Neuronal stem cell (in vitro differentiated cells): ENCODE measurements at regions not wholly inside any gene's neighbourhood (a gene's known extent, or its start where the extent isn't known, plus 50 kb on each side); places are given as distances from the start of the nearest gene placed in this dataset.

Experiments
- DNase-seq: peaks from one replicate; pipeline ENCODE4 v3.0.0-alpha.2; 2013; ENCODE audit warnings: low spot score
- H2AFZ ChIP-seq: one replicate; pipeline ENCODE4 v1.6.1; 2013; ENCODE audit warnings: mild to moderate bottlenecking, low read length, inconsistent platforms
- H2AK5ac ChIP-seq: 2 replicates; pipeline ENCODE4 v1.6.1; 2013; ENCODE audit warnings: low read depth, mild to moderate bottlenecking, inconsistent platforms, low read length, moderate library complexity, mixed read lengths
- H2BK120ac ChIP-seq: 2 replicates; pipeline ENCODE4 v1.6.1; 2013; ENCODE audit warnings: low read depth, mild to moderate bottlenecking, inconsistent platforms, low read length, moderate library complexity, mixed read lengths
- H2BK12ac ChIP-seq: one replicate; pipeline ENCODE4 v1.6.1; 2013; ENCODE audit warnings: low read length, inconsistent platforms
- H2BK15ac ChIP-seq: 2 replicates; pipeline ENCODE4 v1.6.1; 2013; ENCODE audit warnings: mild to moderate bottlenecking, low read length, inconsistent platforms, mixed read lengths
- H2BK5ac ChIP-seq: one replicate; pipeline ENCODE4 v1.6.1; 2013; ENCODE audit warnings: inconsistent platforms, mild to moderate bottlenecking, low read length, moderate library complexity
- H3K14ac ChIP-seq: one replicate; pipeline ENCODE4 v1.6.1; 2013; ENCODE audit warnings: low read length, inconsistent platforms
- H3K18ac ChIP-seq: 2 replicates; pipeline ENCODE4 v1.6.1; 2013; ENCODE audit warnings: low read length, inconsistent platforms
- H3K23ac ChIP-seq: 2 replicates; pipeline ENCODE4 v1.6.1; 2013; ENCODE audit warnings: low read depth, mild to moderate bottlenecking, mixed read lengths, low read length, inconsistent platforms; ENCODE audit not compliant: poor library complexity
- H3K27ac ChIP-seq: replicated peaks from 3 replicates; pipeline ENCODE4 v1.5.1; 2013; ENCODE audit warnings: low read length, inconsistent platforms
- H3K27me3 ChIP-seq, 3 experiments: 2 replicates each; pipeline ENCODE4 v1.6.1; 2013; ENCODE audit warnings: low read length in 3 of 3, mild to moderate bottlenecking in 2 of 3, inconsistent platforms in 1 of 3, low read depth in 1 of 3, mixed read lengths in 1 of 3, moderate library complexity in 1 of 3; ENCODE audit not compliant: control insufficient read depth in 3 of 3, insufficient read depth in 3 of 3
- H3K36me3 ChIP-seq, 2 donors: replicated peaks in 1 of 2; 2 replicates each; pipeline ENCODE4 v1.6.1; 2013; ENCODE audit warnings: low read length in 2 of 2; ENCODE audit not compliant: control insufficient read depth in 2 of 2, insufficient read depth in 2 of 2
- H3K4ac ChIP-seq: 2 replicates; pipeline ENCODE4 v1.6.1; 2013; ENCODE audit warnings: inconsistent platforms, mild to moderate bottlenecking, low read length, moderate library complexity
- H3K4me1 ChIP-seq, 2 donors: 1 replicate in 1 of 2; 2 replicates in 1 of 2; pipeline ENCODE4 v1.6.1; 2013; ENCODE audit warnings: low read length in 2 of 2, low read depth in 1 of 2; ENCODE audit not compliant: control insufficient read depth in 2 of 2, insufficient read depth in 1 of 2
- H3K4me2 ChIP-seq: one replicate; pipeline ENCODE4 v1.6.1; 2013; ENCODE audit warnings: mild to moderate bottlenecking, low read length, inconsistent platforms; ENCODE audit not compliant: insufficient read depth, poor library complexity, severe bottlenecking
- H3K4me3 ChIP-seq, 2 donors: 2 replicates each; pipeline ENCODE4 v1.5.1; 2013; ENCODE audit warnings: low read length in 2 of 2, mild to moderate bottlenecking in 2 of 2, inconsistent platforms in 1 of 2, moderate library complexity in 1 of 2
- H3K79me1 ChIP-seq: one replicate; pipeline ENCODE4 v1.6.1; 2013; ENCODE audit warnings: low read depth, mild to moderate bottlenecking, inconsistent platforms, low read length, moderate library complexity
- H3K9ac ChIP-seq: one replicate; pipeline ENCODE4 v1.6.1; 2013; ENCODE audit warnings: mild to moderate bottlenecking, low read depth, low read length, inconsistent platforms; ENCODE audit not compliant: poor library complexity
- H3K9me3 ChIP-seq, 2 donors: replicated peaks in 1 of 2; 2 replicates each; pipeline versions ENCODE3 to v1.6.1; 2013; ENCODE audit warnings: low read length in 2 of 2, mild to moderate bottlenecking in 2 of 2, inconsistent platforms in 1 of 2, low read depth in 1 of 2, mixed read lengths in 1 of 2, moderate library complexity in 1 of 2; ENCODE audit not compliant: control insufficient read depth in 2 of 2, insufficient read depth in 1 of 2
- H4K8ac ChIP-seq: one replicate; pipeline ENCODE4 v1.6.1; 2013; ENCODE audit warnings: low read depth, mild to moderate bottlenecking, inconsistent platforms, low read length, moderate library complexity
- H4K91ac ChIP-seq: one replicate; pipeline ENCODE4 v1.6.1; 2013; ENCODE audit warnings: low read length, low read depth, mild to moderate bottlenecking, inconsistent platforms; ENCODE audit not compliant: poor library complexity
- WGBS, 2 donors: extraction: QIAGEN DNeasy Blood & Tissue Kit; methylation state at CpG; one replicate each; pipeline ENCODE4 v1.1.7; 2013; ENCODE audit warnings: missing lambda C conversion rate in 2 of 2, mixed read lengths in 1 of 2; ENCODE audit not compliant: insufficient read length in 2 of 2, insufficient replicate concordance in 1 of 2; ENCODE audit errors: extremely low coverage in 2 of 2; 5-methylcytosine and 5-hydroxymethylcytosine counted together

GRCh38 chr6:156160795-156161165 lies 616.4 kb upstream of the ARID1B start:
- Histone ChIP-seq H3K4ac (no peak overlapping the region), H3K27ac (no peak overlapping the region), H2BK15ac (no peak overlapping the region), H3K23ac (no peak overlapping the region), H3K79me1 (no peaks in the 10 kb centered on the region), H4K91ac (no peak overlapping the region), H3K4me3 (no peak overlapping the region), H3K4me2 (no peak overlapping the region), H4K8ac (no peak overlapping the region), H2BK12ac (no peak overlapping the region), H3K4me1 (no peaks in the 10 kb centered on the region), H3K36me3 (no peaks in the 10 kb centered on the region), H3K9ac (no peak overlapping the region), H3K27me3 (no peaks in the 10 kb centered on the region), H3K9me3 (no peaks in the 10 kb centered on the region), H2AK5ac (no peak overlapping the region), H3K18ac (no peak overlapping the region), H2BK5ac (no peak overlapping the region), H3K14ac (no peak overlapping the region), H2BK120ac (no peak overlapping the region), H2AFZ (no peak overlapping the region)
- DNase-seq = no peak
- WGBS, 2 donors = no CpG with 5 or more reads among the region's 3 CpGs

GRCh38 chr6:156160007-156160794 lies 617.0 kb upstream of the ARID1B start:
- Histone ChIP-seq H4K91ac (no peak overlapping the region), H3K4me3 (no peak overlapping the region), H3K23ac (no peak overlapping the region), H2BK12ac (no peak overlapping the region), H2BK5ac (no peak overlapping the region), H3K27ac (no peak overlapping the region), H2BK120ac (no peak overlapping the region), H2BK15ac (no peak overlapping the region), H3K36me3 (no peaks in the 10 kb centered on the region), H3K14ac (no peak overlapping the region), H3K27me3 (no peaks in the 10 kb centered on the region), H2AK5ac (no peak overlapping the region), H3K9me3 (no peaks in the 10 kb centered on the region), H3K9ac (no peak overlapping the region), H3K4me2 (no peak overlapping the region), H2AFZ (no peak overlapping the region), H3K79me1 (no peaks in the 10 kb centered on the region), H3K4me1 (no peaks in the 10 kb centered on the region), H4K8ac (no peak overlapping the region), H3K4ac (no peak overlapping the region), H3K18ac (no peak overlapping the region)
- DNase-seq = no peak
- no CpG with 5 or more reads among the region's 3 CpGs for WGBS, 2 donors

- no CpG with 5 or more reads among the region's 4 CpGs for WGBS, 2 donors
- H4K91ac ChIP-seq = no peak overlapping the region
- H2BK5ac ChIP-seq = no peak overlapping the region
These were observed 622.3 kb upstream of the ARID1B start for GRCh38 chr6:156154896-156155295.

GRCh38 chr6:156150391-156150790 lies 626.8 kb upstream of the ARID1B start:
- no peak overlapping the region for H3K4ac ChIP-seq
- no peak overlapping the region for H3K27ac ChIP-seq
- no peak overlapping the region for H4K8ac ChIP-seq
- no peaks in the 10 kb centered on the region for H3K36me3 ChIP-seq
- no peak overlapping the region for H2BK5ac ChIP-seq
- H2AK5ac ChIP-seq = no peak overlapping the region
- no peak overlapping the region for H2AFZ ChIP-seq
- no peak overlapping the region for H3K18ac ChIP-seq
- H3K14ac ChIP-seq = no peak overlapping the region
- no peak for DNase-seq
- peaks cover 0 to 1% of the 10 kb centered on the region in 2 donors for H3K4me1 ChIP-seq
- no peak overlapping the region for H3K4me2 ChIP-seq
- H3K79me1 ChIP-seq = no peaks in the 10 kb centered on the region
- H2BK120ac ChIP-seq = no peak overlapping the region
- no peak overlapping the region for H2BK15ac ChIP-seq
- H3K23ac ChIP-seq = no peak overlapping the region
- no peaks in the 10 kb centered on the region for H3K27me3 ChIP-seq
- H4K91ac ChIP-seq = no peak overlapping the region
- H3K4me3 ChIP-seq = no peak overlapping the region
- H2BK12ac ChIP-seq = no peak overlapping the region
- H3K9ac ChIP-seq = no peak overlapping the region
- WGBS, 2 donors = no CpG with 5 or more reads among the region's 1 CpG
- no peaks in the 10 kb centered on the region for H3K9me3 ChIP-seq

More at GRCh38 chr6:156154896-156155295, 622.3 kb upstream of the ARID1B start:
- H2BK12ac ChIP-seq = no peak overlapping the region
- H2BK120ac ChIP-seq = no peak overlapping the region
- H3K9me3 ChIP-seq = no peaks in the 10 kb centered on the region
- H3K4me1 ChIP-seq = no peaks in the 10 kb centered on the region
- H3K14ac ChIP-seq = no peak overlapping the region
- H3K36me3 ChIP-seq = no peaks in the 10 kb centered on the region
- no peak overlapping the region for H4K8ac ChIP-seq
- H2AK5ac ChIP-seq = no peak overlapping the region
- no peak overlapping the region for H3K23ac ChIP-seq
- no peaks in the 10 kb centered on the region for H3K27me3 ChIP-seq
- no peak overlapping the region for H2AFZ ChIP-seq
- no peak overlapping the region for H3K4ac ChIP-seq
- DNase-seq = no peak
- H3K18ac ChIP-seq = no peak overlapping the region
- H3K79me1 ChIP-seq = no peaks in the 10 kb centered on the region
- H3K27ac ChIP-seq = no peak overlapping the region
- H3K4me2 ChIP-seq = no peak overlapping the region
- no peak overlapping the region for H3K9ac ChIP-seq
- H3K4me3 ChIP-seq = no peak overlapping the region
- H2BK15ac ChIP-seq = no peak overlapping the region
